Activated CD4-positive, alpha-beta T cell treated with anti-CD3 and anti-CD28 coated beads, Interleukin-2, amount 50 U/mL, for 48 hours (primary cell): ENCODE measurements at regions not wholly inside any gene's neighbourhood (a gene's known extent, or its start where the extent isn't known, plus 50 kb on each side); places are given as distances from the start of the nearest gene placed in this dataset.

ENCODE experiments used
- DNase-seq, 2 experiments: peaks; one replicate each; pipeline ENCODE4 v3.0.0-alpha.2; 2020

- no peak for DNase-seq
Observed at GRCh38 chr11:42205518-42205917, 746.1 kb upstream of the LRRC4C start.

- no peak for DNase-seq
Observed at GRCh38 chr11:42225664-42226063, 766.2 kb upstream of the LRRC4C start.

GRCh38 chr11:42232673-42233072 lies 773.2 kb upstream of the LRRC4C start:
- DNase-seq = no peak

GRCh38 chr11:42234451-42234951 lies 775.0 kb upstream of the LRRC4C start:
- DNase-seq = no peak

GRCh38 chr11:42237701-42238235 lies 778.3 kb upstream of the LRRC4C start:
- no peak for DNase-seq

GRCh38 chr11:42239188-42239587 lies 779.7 kb upstream of the LRRC4C start:
- DNase-seq = no peak

- DNase-seq = no peak
Observed at GRCh38 chr11:42243385-42243784, 783.9 kb upstream of the LRRC4C start.

- no peak for DNase-seq
Observed at GRCh38 chr11:42244376-42244775, 784.9 kb upstream of the LRRC4C start.

GRCh38 chr11:42249401-42249800 lies 789.9 kb upstream of the LRRC4C start:
- no peak for DNase-seq

- DNase-seq = no peak
Observed at GRCh38 chr11:42249956-42250355, 790.5 kb upstream of the LRRC4C start.

GRCh38 chr11:42251984-42252383 lies 792.5 kb upstream of the LRRC4C start:
- no peak for DNase-seq

- DNase-seq = no peak
Observed at GRCh38 chr11:42253156-42253555, 793.7 kb upstream of the LRRC4C start.

GRCh38 chr11:42255906-42256305 lies 796.5 kb upstream of the LRRC4C start:
- DNase-seq = no peak

GRCh38 chr11:42257534-42257933 lies 798.1 kb upstream of the LRRC4C start:
- DNase-seq = no peak

- DNase-seq = no peak
Observed at GRCh38 chr11:42265072-42265471, 805.6 kb upstream of the LRRC4C start.

- DNase-seq = no peak
Observed at GRCh38 chr11:42271306-42271705, 811.9 kb upstream of the LRRC4C start.

- no peak for DNase-seq
Observed at GRCh38 chr11:42273977-42274376, 814.5 kb upstream of the LRRC4C start.

- no peak for DNase-seq
Observed at GRCh38 chr11:42296910-42297309, 837.5 kb upstream of the LRRC4C start.

GRCh38 chr11:42299780-42300179 lies 840.3 kb upstream of the LRRC4C start:
- no peak for DNase-seq

GRCh38 chr11:42301777-42302176 lies 842.3 kb upstream of the LRRC4C start:
- no peak for DNase-seq

GRCh38 chr11:42311514-42311913 lies 852.1 kb upstream of the LRRC4C start:
- DNase-seq = no peak

GRCh38 chr11:42311944-42312343 lies 852.5 kb upstream of the LRRC4C start:
- DNase-seq = no peak

GRCh38 chr11:42315267-42315666 lies 855.8 kb upstream of the LRRC4C start:
- DNase-seq = no peak

GRCh38 chr11:42315846-42316245 lies 856.4 kb upstream of the LRRC4C start:
- no peak for DNase-seq

- no peak for DNase-seq
Observed at GRCh38 chr11:42319921-42320320, 860.5 kb upstream of the LRRC4C start.
